Right lobe of liver (tissue), 6 donors: ENCODE measurements at regions not wholly inside any gene's neighbourhood (a gene's known extent, or its start where the extent isn't known, plus 50 kb on each side); places are given as distances from the start of the nearest gene placed in this dataset.

Experiments used
- ATAC-seq, 4 donors: fragments of 200-7000 bp; cut with Tn5 transposase; one replicate each; pipeline ENCODE4 v1.9.1; 2020; ENCODE audit warnings: mild to moderate bottlenecking in 4 of 4, moderate library complexity in 4 of 4
- DNase-seq, 3 donors: peaks; one replicate each; pipeline ENCODE4 v3.0.0-alpha.2; 2020
- H3K27ac ChIP-seq, 3 donors: fragments of 200-600 bp; one replicate each; pipeline ENCODE4 v1.8.0; 2022
- H3K27me3 ChIP-seq, 2 donors: fragments of 200-600 bp; one replicate each; pipeline ENCODE4 v1.8.0; 2022
- H3K36me3 ChIP-seq, 4 donors: fragments of 200-600 bp; sonication (generic) in 1 of 4; one replicate each; pipeline versions ENCODE4 v1.5.1 to v1.8.0; 2017 to 2022; ENCODE audit warnings: control low read depth in 1 of 4
- H3K4me1 ChIP-seq, 4 donors: fragments of 200-600 bp; sonication (generic) in 1 of 4; one replicate each; pipeline versions ENCODE4 v1.5.1 to v1.8.0; 2017 to 2022; ENCODE audit warnings: control low read depth in 1 of 4
- H3K4me3 ChIP-seq, 3 donors: fragments of 200-600 bp; one replicate each; pipeline ENCODE4 v1.8.0; 2022
- H3K9me3 ChIP-seq, 4 donors: fragments of 200-600 bp; sonication (generic) in 1 of 4; one replicate each; pipeline versions ENCODE4 v1.5.1 to v1.8.0; 2017 to 2022; ENCODE audit warnings: control low read depth in 1 of 4
- CTCF ChIP-seq, 4 donors: fragments of 200-600 bp in 3 of 4; fragments of 450-650 bp in 1 of 4; IDR thresholded peaks; one replicate each; pipeline versions ENCODE4 v1.5.1 to v1.8.0; 2016 to 2022; ENCODE audit warnings: antibody characterized with exemption in 4 of 4, mild to moderate bottlenecking in 2 of 4
- POLR2A ChIP-seq: fragments of 450-650 bp; IDR thresholded peaks from one replicate; pipeline ENCODE4 v1.6.1; 2017; ENCODE audit warnings: antibody characterized with exemption, mild to moderate bottlenecking
- WGBS: methylation state at CpG from one replicate; pipeline ENCODE4 v1.1.6; 2018; ENCODE audit warnings: low coverage, low lambda C conversion rate; ENCODE audit not compliant: insufficient coverage; ENCODE audit errors: missing lambda C conversion rate; 5-methylcytosine and 5-hydroxymethylcytosine counted together
- intact Hi-C, 2 donors: fragments of 100-400 bp; cut with DNase I; formaldehyde crosslinking; loops; one replicate each; pipeline versions ENCODE4 v1.11.2 to v1.14.1; 2022
- donor health status: DM: no; HTN: yes; CAD: no.
- donor health status: DM: no; HTN: no; CAD: no.
- donor health status: DM: no; HTN: no; CAD: no.
- donor health status: DM: no; HTN: yes; CAD: no.
- donor health status: DM: no; HTN: yes; CAD: no.

DNA sequence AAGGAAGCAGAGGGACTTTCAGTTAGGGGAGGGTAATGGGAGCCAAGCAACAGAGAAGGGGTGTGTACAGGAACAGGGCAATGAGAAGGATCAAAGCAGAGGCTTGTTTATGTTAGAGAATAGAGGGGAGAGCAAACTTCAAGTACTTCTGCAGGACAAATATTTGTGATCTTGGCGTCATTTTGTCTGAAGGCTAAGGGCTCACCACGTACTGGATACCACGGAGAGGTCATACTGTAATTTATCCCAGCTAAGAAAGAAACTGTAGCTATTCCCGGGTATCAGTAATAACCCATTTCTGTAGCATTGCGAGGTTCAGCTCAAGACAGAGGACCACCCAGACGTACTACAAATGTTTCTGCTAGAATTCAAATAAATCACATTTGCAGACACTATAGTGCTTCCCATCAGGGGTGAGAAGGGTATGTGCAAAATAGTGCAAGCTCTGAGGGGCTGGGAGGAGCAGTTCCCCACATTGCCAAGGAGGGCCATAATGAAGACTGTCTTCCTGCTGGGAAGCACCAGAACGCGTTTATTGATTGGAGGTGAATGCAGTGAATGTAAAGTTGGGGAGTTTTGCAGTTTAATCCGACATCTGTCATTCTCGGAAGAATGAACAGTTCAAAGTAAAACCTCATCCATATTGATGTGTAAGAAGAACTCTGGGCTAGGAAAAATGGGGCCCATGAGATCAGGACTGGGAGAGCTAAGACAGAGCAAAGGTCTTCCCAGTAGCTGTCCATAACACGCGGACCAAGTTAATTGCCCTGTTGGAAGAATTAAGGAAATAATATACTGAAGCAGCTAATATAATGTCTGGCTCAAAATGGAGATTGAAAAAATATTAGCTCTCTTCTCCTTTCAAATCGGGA is 136.9 kb downstream of the RWDD3 start:
- no peaks in the 10 kb centered on the region for H3K27me3 ChIP-seq
- no peaks in the 10 kb centered on the region for H3K9me3 ChIP-seq
- H3K27ac ChIP-seq: no peak overlapping the region
- no peak for ATAC-seq
- intact Hi-C loops: no loop called here
- no peak for DNase-seq
- H3K4me1 ChIP-seq: no peaks in the 10 kb centered on the region
- 40% methylated on average over 11 of the region's 13 CpGs for WGBS
- H3K4me3 ChIP-seq: no peak overlapping the region
- H3K36me3 ChIP-seq: no peaks in the 10 kb centered on the region
- TF ChIP-seq CTCF (IDR thresholded peaks at IDR 0.05): no peak
- no peak for TF ChIP-seq POLR2A

DNA sequence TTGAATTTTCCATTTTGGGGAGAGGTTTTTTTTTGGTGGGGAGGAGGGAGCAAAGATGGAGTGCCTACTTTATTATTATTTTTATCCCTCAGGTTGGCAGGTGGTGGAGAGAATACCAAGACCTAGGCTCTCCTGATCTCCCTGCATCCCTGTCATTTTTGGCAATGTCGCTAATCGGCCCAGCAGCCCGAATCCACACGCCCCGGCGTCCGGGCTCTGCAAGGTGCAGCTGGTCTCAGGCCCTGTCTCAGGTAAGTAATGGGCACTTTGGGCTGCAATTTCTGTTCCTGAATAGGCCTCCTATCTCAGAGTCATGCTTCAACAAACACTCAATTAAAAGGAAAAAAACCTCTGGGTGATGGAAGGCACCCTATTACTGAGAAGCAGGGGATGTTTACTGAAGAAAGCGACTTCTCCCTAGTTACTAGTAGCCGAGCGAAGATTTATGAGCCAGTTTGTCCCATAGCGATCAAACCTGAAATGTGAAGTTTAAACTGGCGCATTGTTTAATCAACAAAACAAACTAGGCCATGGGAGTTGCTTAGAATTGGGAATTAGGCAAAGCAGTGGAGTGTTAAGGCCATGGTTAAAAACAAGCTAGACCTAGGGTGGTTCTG is 137.8 kb downstream of the RWDD3 start:
- ATAC-seq (no peak), DNase-seq (no peak)
- H3K4me1 ChIP-seq: no peaks in the 10 kb centered on the region
- WGBS: 90% methylated on average over 12 of the region's 12 CpGs
- H3K9me3 ChIP-seq: no peaks in the 10 kb centered on the region
- H3K27me3 ChIP-seq: no peaks in the 10 kb centered on the region
- intact Hi-C loops: no loop called here
- TF ChIP-seq POLR2A (no peak), CTCF (IDR thresholded peaks at IDR 0.05) (no peak)
- H3K36me3 ChIP-seq: no peaks in the 10 kb centered on the region
- H3K27ac ChIP-seq: no peak overlapping the region
- no peak overlapping the region for H3K4me3 ChIP-seq

DNA sequence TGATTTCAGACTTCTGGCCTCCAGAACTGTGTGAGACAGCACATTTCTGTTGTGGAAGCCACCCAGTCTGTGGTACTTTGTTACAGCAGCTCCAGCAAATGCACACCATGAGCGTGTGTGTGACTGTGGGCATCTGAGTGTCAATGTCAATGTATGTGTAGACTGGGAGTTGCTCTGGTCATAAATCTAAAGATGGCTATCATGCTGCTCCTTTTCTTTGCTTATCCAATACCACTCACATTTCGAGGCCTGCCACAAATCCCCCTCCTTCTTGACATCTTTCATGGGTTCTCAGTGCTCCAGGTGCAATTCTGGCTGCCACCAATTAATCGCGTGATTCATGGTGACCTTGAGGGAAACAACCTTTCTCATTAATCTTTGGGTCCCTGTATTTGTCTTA is 141.2 kb downstream of the RWDD3 start:
- TF ChIP-seq CTCF (IDR thresholded peaks at IDR 0.05) (no peak), POLR2A (no peak)
- Histone ChIP-seq H3K36me3 (no peaks in the 10 kb centered on the region), H3K9me3 (no peaks in the 10 kb centered on the region), H3K27me3 (no peaks in the 10 kb centered on the region), H3K4me3 (no peak overlapping the region), H3K27ac (no peak overlapping the region), H3K4me1 (no peaks in the 10 kb centered on the region)
- WGBS: 51% methylated on average over 3 of the region's 4 CpGs
- no peak for ATAC-seq
- no peak for DNase-seq
- intact Hi-C loops: no loop called here

GRCh38 chr1:95380909-95381308 is 146.9 kb downstream of the RWDD3 start:
- Histone ChIP-seq H3K27me3 (no peaks in the 10 kb centered on the region), H3K27ac (no peak overlapping the region), H3K4me3 (no peak overlapping the region), H3K9me3 (no peaks in the 10 kb centered on the region), H3K4me1 (no peaks in the 10 kb centered on the region), H3K36me3 (no peaks in the 10 kb centered on the region)
- no peak for TF ChIP-seq POLR2A
- no peak for TF ChIP-seq CTCF (IDR thresholded peaks at IDR 0.05)
- no peak for ATAC-seq
- WGBS: 67% methylated on average over 2 of the region's 2 CpGs
- DNase-seq: no peak
- intact Hi-C loops: no loop called here
